ENCODE measurements at regions not wholly inside any gene's neighbourhood (a gene's known extent, or its start where the extent isn't known, plus 50 kb on each side); places are given as distances from the start of the nearest gene placed in this dataset.

GRCh38 chr16:55426865-55427484 lies 52.0 kb upstream of the MMP2 start:
- 96% methylated on average over 5 of the region's 5 CpGs; no CpG with 5 or more reads in 1 of the 2 experiments for WGBS, 2 experiments (ENCODE audit: extremely low coverage in 1 of 2, insufficient coverage in 1 of 2, insufficient read length in 1 of 2, insufficient replicate concordance in 2 of 2, low coverage in 1 of 2, low lambda C conversion rate in 2 of 2, missing lambda C conversion rate in 1 of 2)
- POLR2A ChIA-PET (ENCODE audit: partially characterized antibody): no interaction called here
- FAIRE-seq: no peak
- TF ChIP-seq E2F6 (IDR thresholded peaks at IDR 0.05) (no peak), HDAC6 (IDR thresholded peaks at IDR 0.05; ENCODE audit: low read depth, low read length) (no peak)

More at GRCh38 chr16:55426865-55427484, 52.0 kb upstream of the MMP2 start:
- CTCF ChIA-PET (ENCODE audit: partially characterized antibody): interaction anchor here (1.4 to 4.0 kb wide), 2 partner anchors 38 to 75 kb away, joined by 3 to 10 read pairs; no protein-coding TSS in a partner anchor
- Histone ChIP-seq H2BK15ac (ENCODE audit: low read length) (no peak overlapping the region), H3K9me3 (ENCODE audit: insufficient read depth in 2 of 2, low read depth in 1 of 2, low read length in 1 of 2) (no peaks in the 10 kb centered on the region), H3K79me1 (ENCODE audit: low read depth, low read length) (no peaks in the 10 kb centered on the region), H3K79me2 (ENCODE audit: control insufficient read depth in 1 of 2, insufficient read depth in 2 of 2, low read length in 2 of 2) (no peaks in the 10 kb centered on the region), H3K4me2 (ENCODE audit: insufficient read depth in 1 of 2, low read depth in 2 of 2, low read length in 2 of 2) (no peak overlapping the region), H3K14ac (ENCODE audit: insufficient read length) (no peak overlapping the region), H2BK120ac (replicated peaks; ENCODE audit: low read depth, low read length) (no peak overlapping the region), H3K36me3 (ENCODE audit: control insufficient read depth in 2 of 4, insufficient read depth in 4 of 4, low read length in 3 of 4) (no peaks in the 10 kb centered on the region), H3K18ac (ENCODE audit: extremely low read depth, low read length) (no peak overlapping the region), H4K5ac (ENCODE audit: insufficient read length, low read depth, low read length) (no peak overlapping the region), H3K27me3 (replicated peaks in 1 of 4; ENCODE audit: control insufficient read depth in 3 of 4, extremely low read depth in 1 of 4, insufficient read depth in 3 of 4, low read length in 3 of 4) (no peaks in the 10 kb centered on the region), H4K8ac (ENCODE audit: extremely low read depth, insufficient read depth, low read length) (no peak overlapping the region), H4K91ac (replicated peaks; ENCODE audit: insufficient read length, low read length) (no peak overlapping the region), H2BK20ac (ENCODE audit: low read length) (no peak overlapping the region), H3K4ac (replicated peaks; ENCODE audit: insufficient read length, low read depth, low read length) (no peak overlapping the region), H3K4me1 (replicated peaks in 1 of 4; ENCODE audit: control insufficient read depth in 3 of 4, insufficient read depth in 4 of 4, low read length in 3 of 4) (no peaks in the 10 kb centered on the region), H2BK5ac (ENCODE audit: low read depth, low read length) (no peak overlapping the region), H3K56ac (replicated peaks; ENCODE audit: insufficient read length, low read depth, low read length) (no peak overlapping the region), H2AFZ (ENCODE audit: low read length) (no peak overlapping the region), H2AK5ac (ENCODE audit: low read depth, low read length) (no peak overlapping the region), H3K9ac (replicated peaks in 1 of 4; ENCODE audit: extremely low read depth in 1 of 4, low read depth in 3 of 4, low read length in 3 of 4) (no peak overlapping the region), H3K4me3 (ENCODE audit: extremely low read depth in 1 of 4, insufficient read depth in 2 of 4, low read depth in 3 of 4, low read length in 4 of 4) (no peak overlapping the region), H3K23ac (ENCODE audit: insufficient read length) (no peak overlapping the region), H3K27ac (ENCODE audit: low read depth, low read length) (no peak overlapping the region), H4K20me1 (replicated peaks in 1 of 2; ENCODE audit: control insufficient read depth in 1 of 2, insufficient read depth in 2 of 2, low read length in 2 of 2) (no peaks in the 10 kb centered on the region), H2BK12ac (ENCODE audit: low read depth, low read length) (no peak overlapping the region), H3K23me2 (ENCODE audit: low read depth, low read length) (no peaks in the 10 kb centered on the region)
- DNase-seq (ENCODE audit: low read depth in 1 of 2, low spot score in 2 of 2): no peak

Measured in H1 (cell line).